ENCODE measurements at regions not wholly inside any gene's neighbourhood (a gene's known extent, or its start where the extent isn't known, plus 50 kb on each side); places are given as distances from the start of the nearest gene placed in this dataset.

- no peak overlapping the region for H3K4me3 ChIP-seq (ENCODE audit: low read length)
- no peak for DNase-seq (ENCODE audit: low read depth)
- no peak for TF ChIP-seq CTCF (IDR thresholded peaks at IDR 0.05; ENCODE audit: insufficient read depth, low read depth, low read length, missing control alignments)
Measured at GRCh38 chr2:238967978-238968360, 120.1 kb downstream of the TWIST2 start.

- no peak for TF ChIP-seq CTCF (IDR thresholded peaks at IDR 0.05; ENCODE audit: insufficient read depth, low read depth, low read length, missing control alignments)
- DNase-seq (ENCODE audit: low read depth), result no peak
- no peak overlapping the region for H3K4me3 ChIP-seq (ENCODE audit: low read length)
Measured at GRCh38 chr2:238968616-238969384, 120.9 kb downstream of the TWIST2 start.

GRCh38 chr2:238969857-238970256, 122.0 kb downstream of the TWIST2 start:
- TF ChIP-seq CTCF (IDR thresholded peaks at IDR 0.05; ENCODE audit: insufficient read depth, low read depth, low read length, missing control alignments), result no peak
- no peak overlapping the region for H3K4me3 ChIP-seq (ENCODE audit: low read length)
- DNase-seq (ENCODE audit: low read depth), result no peak

GRCh38 chr2:238970553-238971081, 122.7 kb downstream of the TWIST2 start:
- peak; percentile 62 for DNase-seq (ENCODE audit: low read depth)
- TF ChIP-seq CTCF (IDR thresholded peaks at IDR 0.05; ENCODE audit: insufficient read depth, low read depth, low read length, missing control alignments), result peak; percentile 99
- H3K4me3 ChIP-seq (ENCODE audit: low read length), result no peak overlapping the region

- DNase-seq (ENCODE audit: low read depth), result no peak
- H3K4me3 ChIP-seq (ENCODE audit: low read length), result no peak overlapping the region
- TF ChIP-seq CTCF (IDR thresholded peaks at IDR 0.05; ENCODE audit: insufficient read depth, low read depth, low read length, missing control alignments), result no peak
Measured at GRCh38 chr2:238971318-238972145, 123.6 kb downstream of the TWIST2 start.

GRCh38 chr2:238972146-238972445, 124.2 kb downstream of the TWIST2 start:
- H3K4me3 ChIP-seq (ENCODE audit: low read length), result no peak overlapping the region
- DNase-seq (ENCODE audit: low read depth), result no peak
- no peak for TF ChIP-seq CTCF (IDR thresholded peaks at IDR 0.05; ENCODE audit: insufficient read depth, low read depth, low read length, missing control alignments)

All from epithelial cell of esophagus (primary cell).